HCT116 (cell line): ENCODE measurements at regions not wholly inside any gene's neighbourhood (a gene's known extent, or its start where the extent isn't known, plus 50 kb on each side); places are given as distances from the start of the nearest gene placed in this dataset.

Experiments used
- ATAC-seq: fragments of 200-7000 bp; cut with Tn5 transposase; 2 replicates; pipeline ENCODE4 v1.9.1; 2020; ENCODE audit warnings: mild to moderate bottlenecking, moderate library complexity
- BruUV-seq: library from RNA; stranded (reverse); fragments of 400-500 nt; replicated peaks from 2 replicates; lab custom pipeline; 2021; lab: Mats Ljungman, UMichigan
- CTCF ChIA-PET: fragments of 300-600 bp; sonication (Branson Sonifier 250); formaldehyde crosslinking; loops from one replicate; lab custom pipeline; 2021; ENCODE audit warnings: antibody characterized with exemption; lab: Charles Lee
- POLR2A ChIA-PET: fragments of 300-600, 350-600 bp; sonication (Branson Sonifier 250); formaldehyde crosslinking; loops from one replicate; lab custom pipeline; 2021; ENCODE audit warnings: antibody characterized with exemption; lab: Charles Lee
- RAD21 ChIA-PET, 2 experiments: fragments of 300-600 bp; sonication (Branson Sonifier 250); formaldehyde crosslinking; loops; one replicate each; lab custom pipeline; 2023; ENCODE audit warnings: low total read pairs in 2 of 2; ENCODE audit not compliant: uncharacterized antibody in 2 of 2, unreplicated experiment in 2 of 2, low non-redundant PET in 1 of 2; lab: Charles Lee
- DNase-seq: peaks from one replicate; pipeline ENCODE4 v3.0.0-alpha.2; 2010; ENCODE audit warnings: low read depth, low spot score
- H2AFZ ChIP-seq: fragments of 200-600 bp; shearing (Covaris generic), sonication (generic); 2 replicates; pipeline ENCODE4 v1.6.1; 2017; ENCODE audit warnings: low read depth, mixed run types, mixed read lengths, antibody characterized with exemption, low read length; ENCODE audit not compliant: poor library complexity, severe bottlenecking
- H3K27ac ChIP-seq: 2 replicates; pipeline ENCODE4 v1.5.1; 2012; ENCODE audit warnings: low read depth, low read length
- H3K27me3 ChIP-seq: fragments of 200-600 bp; sonication (generic); 2 replicates; pipeline ENCODE4 v1.6.1; 2016; ENCODE audit warnings: mixed run types, low read length, mixed read lengths; ENCODE audit not compliant: insufficient read depth
- H3K36me3 ChIP-seq, 2 experiments: fragments of 200-500 bp in 1 of 2; fragments of 200-600 bp in 1 of 2; sonication (Bioruptor generic) in 1 of 2; sonication (generic) in 1 of 2; 2 replicates each; pipeline versions ENCODE4 v1.5.1 to v1.6.1; 2014 to 2016; ENCODE audit warnings: low read length in 2 of 2, inconsistent platforms in 1 of 2, mixed read lengths in 1 of 2, mixed run types in 1 of 2; ENCODE audit not compliant: insufficient read depth in 2 of 2, control insufficient read depth in 1 of 2
- H3K4me1 ChIP-seq, 2 experiments: fragments of 200-600 bp in 1 of 2; sonication (generic) in 1 of 2; 2 replicates each; pipeline versions ENCODE4 v1.5.1 to v1.6.1; 2012 to 2017; ENCODE audit warnings: low read length in 2 of 2, inconsistent platforms in 1 of 2, mild to moderate bottlenecking in 1 of 2, mixed read lengths in 1 of 2, mixed run types in 1 of 2, moderate library complexity in 1 of 2; ENCODE audit not compliant: insufficient read depth in 2 of 2, control insufficient read depth in 1 of 2
- H3K4me2 ChIP-seq: fragments of 200-600 bp; sonication (generic); 2 replicates; pipeline ENCODE4 v1.6.1; 2017; ENCODE audit warnings: mixed run types, low read length, mixed read lengths
- H3K4me3 ChIP-seq, 2 experiments: fragments of 200-600 bp in 1 of 2; sonication (generic) in 1 of 2; replicated peaks in 1 of 2; 2 replicates each; pipeline ENCODE4 v1.5.1; 2011 to 2016; ENCODE audit warnings: low read length in 2 of 2, control low read depth in 1 of 2, low read depth in 1 of 2, mild to moderate bottlenecking in 1 of 2, mixed read lengths in 1 of 2, mixed run types in 1 of 2
- H3K79me2 ChIP-seq: fragments of 200-600 bp; sonication (generic); 2 replicates; pipeline ENCODE4 v1.6.1; 2017; ENCODE audit warnings: mild to moderate bottlenecking, mixed run types, low read length, moderate library complexity, mixed read lengths; ENCODE audit not compliant: insufficient read depth
- H3K9ac ChIP-seq: fragments of 200-600 bp; sonication (generic); 2 replicates; pipeline ENCODE4 v1.6.1; 2016; ENCODE audit warnings: low read length, mixed read lengths
- H3K9me2 ChIP-seq: fragments of 200-600 bp; sonication (generic), shearing (Covaris generic); 2 replicates; pipeline ENCODE4 v1.6.1; 2017; ENCODE audit warnings: mixed run types, mild to moderate bottlenecking, moderate library complexity; ENCODE audit not compliant: insufficient read depth
- H3K9me3 ChIP-seq, 2 experiments: fragments of 200-500 bp in 1 of 2; fragments of 200-600 bp in 1 of 2; sonication (Bioruptor generic) in 1 of 2; sonication (generic) in 1 of 2; 2 replicates each; pipeline ENCODE4 v1.6.1; 2014 to 2017; ENCODE audit warnings: low read length in 2 of 2, mixed read lengths in 2 of 2, inconsistent platforms in 1 of 2, low read depth in 1 of 2, mild to moderate bottlenecking in 1 of 2, mixed run types in 1 of 2, moderate library complexity in 1 of 2; ENCODE audit not compliant: control insufficient read depth in 1 of 2, insufficient read depth in 1 of 2
- H4K20me1 ChIP-seq: fragments of 200-600 bp; sonication (generic), shearing (Covaris generic); 2 replicates; pipeline ENCODE4 v1.6.1; 2017; ENCODE audit warnings: mixed run types, mild to moderate bottlenecking, moderate library complexity; ENCODE audit not compliant: insufficient read depth
- CTCF ChIP-seq, 3 experiments: fragments of 200-600 bp in 1 of 3; sonication (generic) in 1 of 3; IDR thresholded peaks in 2 of 3; conservative IDR thresholded peaks in 1 of 3; 2 replicates each; pipeline ENCODE4 v1.5.1; 2012 to 2017; ENCODE audit warnings: low read depth in 2 of 3, low read length in 2 of 3, antibody characterized with exemption in 1 of 3, borderline replicate concordance in 1 of 3, control low read depth in 1 of 3, mild to moderate bottlenecking in 1 of 3, mixed read lengths in 1 of 3, mixed run types in 1 of 3, moderate library complexity in 1 of 3; ENCODE audit not compliant: insufficient read depth in 1 of 3
- POLR2A ChIP-seq: IDR thresholded peaks from 2 replicates; pipeline ENCODE4 v1.7.0; 2011; ENCODE audit warnings: borderline replicate concordance; ENCODE audit not compliant: insufficient read depth, insufficient read length; ENCODE audit errors: extremely low read depth
- intact Hi-C: fragments of 100-400 bp; cut with micrococcal nuclease; formaldehyde crosslinking; loops from 2 replicates; pipeline ENCODE4 v1.10.0; 2022

- H2AFZ ChIP-seq, result no peak overlapping the region
- no peaks in the 10 kb centered on the region for H3K4me1 ChIP-seq
- ChIA-PET RAD21 (no interaction called here), CTCF (no interaction called here), POLR2A (no interaction called here)
- peaks cover 10 to 21% of the 10 kb centered on the region in 2 experiments; a peak in 2 of 4 replicates for H3K9me3 ChIP-seq
- H4K20me1 ChIP-seq, result no peaks in the 10 kb centered on the region
- BruUV-seq, result no TSS peak
- H3K9ac ChIP-seq, result no peak overlapping the region
- no peak for ATAC-seq
- H3K27me3 ChIP-seq, result no peaks in the 10 kb centered on the region
- no peak overlapping the region for H3K27ac ChIP-seq
- no peak overlapping the region for H3K4me3 ChIP-seq
- no peaks in the 10 kb centered on the region for H3K79me2 ChIP-seq
- H3K36me3 ChIP-seq, result no peaks in the 10 kb centered on the region
- no peaks in the 10 kb centered on the region for H3K9me2 ChIP-seq
- intact Hi-C loops, result no loop called here
- no peak overlapping the region for H3K4me2 ChIP-seq
- no peak for DNase-seq
- no peak for TF ChIP-seq CTCF (IDR thresholded peaks at IDR 0.05 in 2 of 3, conservative IDR thresholded peaks at IDR 0.05 in 1 of 3; ENCODE audit: borderline replicate concordance in 1 of 3, insufficient read depth in 1 of 3, low read depth in 2 of 3, low read length in 2 of 3)
Observed at GRCh38 chr10:2020836-2021235, 283.5 kb upstream of the ADARB2 start.

GRCh38 chr10:2019803-2020202 lies 282.5 kb upstream of the ADARB2 start:
- ChIA-PET POLR2A (no interaction called here), RAD21 (no interaction called here), CTCF (no interaction called here)
- no peaks in the 10 kb centered on the region for H4K20me1 ChIP-seq
- BruUV-seq, result no TSS peak
- no peaks in the 10 kb centered on the region for H3K36me3 ChIP-seq
- no peak for TF ChIP-seq POLR2A
- no peak overlapping the region for H3K4me3 ChIP-seq
- H3K27ac ChIP-seq, result no peak overlapping the region
- DNase-seq (no peak), ATAC-seq (no peak)
- H3K4me2 ChIP-seq, result no peak overlapping the region
- no peaks in the 10 kb centered on the region for H3K4me1 ChIP-seq
- H3K9me3 ChIP-seq, result peaks cover 10 to 23% of the 10 kb centered on the region in 2 experiments; a peak in 2 of 4 replicates
- no peak overlapping the region for H2AFZ ChIP-seq
- no peaks in the 10 kb centered on the region for H3K79me2 ChIP-seq
- H3K27me3 ChIP-seq, result no peaks in the 10 kb centered on the region
- intact Hi-C loops, result no loop called here
- no peaks in the 10 kb centered on the region for H3K9me2 ChIP-seq
- no peak overlapping the region for H3K9ac ChIP-seq
